ENCODE measurements at regions not wholly inside any gene's neighbourhood (a gene's known extent, or its start where the extent isn't known, plus 50 kb on each side); places are given as distances from the start of the nearest gene placed in this dataset.

- TF ChIP-seq RBM22 (optimal IDR thresholded peaks at IDR 0.05; ENCODE audit: low read length): no peak
- no peak for TF ChIP-seq ZNF44 (CRISPR knock-in tag; IDR thresholded peaks at IDR 0.05)
- TF ChIP-seq MTA1 (CRISPR knock-in tag; IDR thresholded peaks at IDR 0.05; ENCODE audit: borderline replicate concordance): no peak
- no peak for TF ChIP-seq SAFB2 (CRISPR knock-in tag; IDR thresholded peaks at IDR 0.05; ENCODE audit: borderline replicate concordance, low read depth)
- no peak for TF ChIP-seq ZNF225 (CRISPR knock-in tag; IDR thresholded peaks at IDR 0.05)
- TF ChIP-seq HOXD1 (CRISPR knock-in tag; IDR thresholded peaks at IDR 0.05): no peak
- no peak for TF ChIP-seq GTF3A (CRISPR knock-in tag; conservative IDR thresholded peaks at IDR 0.05)
- TF ChIP-seq RAD21 (CRISPR knock-in tag; IDR thresholded peaks at IDR 0.05): no peak
- no peak for TF ChIP-seq SMAD3 (CRISPR knock-in tag; IDR thresholded peaks at IDR 0.05)
- no peak for TF ChIP-seq NCOA2 (CRISPR knock-in tag; IDR thresholded peaks at IDR 0.05)
Observed at GRCh38 chr6:9982215-9982614, 432.7 kb downstream of the TFAP2A start.

Measured in HepG2 (cell line).